Stimulated activated CD4-positive, alpha-beta T cell treated with anti-CD3 and anti-CD28 coated beads, TNF-alpha, amount 100 ng/mL, for 4 hours (primary cell): ENCODE measurements at regions not wholly inside any gene's neighbourhood (a gene's known extent, or its start where the extent isn't known, plus 50 kb on each side); places are given as distances from the start of the nearest gene placed in this dataset.
"Not testable (repeated sequence)": the region's sequence is repeated elsewhere in the genome, so short reads cannot be mapped to it uniquely, and the experiment has no call there.

Experiments
- DNase-seq, 3 experiments: peaks; one replicate each; pipeline ENCODE4 v3.0.0-alpha.2; 2020; ENCODE audit warnings: low read depth in 3 of 3

- no peak for DNase-seq
Observed at GRCh38 chrX:124426288-124427169, 80.2 kb downstream of the SH2D1A start.

DNA sequence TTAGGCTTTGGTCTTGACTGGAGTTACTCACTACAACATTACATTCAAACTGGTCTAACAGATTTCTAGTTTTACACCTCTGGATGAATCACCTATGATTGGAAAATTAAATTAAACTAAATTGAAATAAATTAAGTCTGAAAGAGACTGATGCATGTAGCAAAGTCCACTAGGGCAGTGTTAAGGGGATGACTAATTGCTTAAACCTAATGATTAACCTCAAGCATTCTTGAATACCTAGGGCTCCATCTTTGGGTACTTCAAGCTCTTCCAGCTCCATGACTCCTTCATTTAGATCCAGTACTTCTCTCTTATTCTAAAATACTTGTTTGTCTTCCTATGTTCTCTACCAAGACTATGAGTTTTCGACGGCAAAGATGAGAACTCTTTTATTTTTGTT lies 86.8 kb downstream of the SH2D1A start:
- no peak for DNase-seq

DNA sequence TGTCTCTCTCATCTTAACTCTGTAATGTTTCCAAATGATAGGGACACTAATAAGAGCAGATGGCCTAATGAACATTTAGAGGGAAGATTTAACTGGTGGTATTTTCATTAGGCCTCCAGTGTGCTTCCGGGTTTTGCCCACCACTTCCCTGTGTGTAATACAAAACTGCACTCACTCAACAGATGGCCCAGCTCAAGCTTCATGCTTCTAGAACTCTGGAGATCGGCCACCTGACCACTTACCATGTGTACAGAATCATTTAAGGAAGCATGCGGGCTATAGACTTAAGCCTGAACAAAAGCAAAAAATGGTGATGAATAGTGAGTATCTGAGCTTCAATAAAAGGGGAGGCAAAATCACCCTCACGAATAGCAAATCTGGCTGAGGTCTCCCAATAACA lies 89.3 kb downstream of the SH2D1A start:
- DNase-seq: no peak

DNA sequence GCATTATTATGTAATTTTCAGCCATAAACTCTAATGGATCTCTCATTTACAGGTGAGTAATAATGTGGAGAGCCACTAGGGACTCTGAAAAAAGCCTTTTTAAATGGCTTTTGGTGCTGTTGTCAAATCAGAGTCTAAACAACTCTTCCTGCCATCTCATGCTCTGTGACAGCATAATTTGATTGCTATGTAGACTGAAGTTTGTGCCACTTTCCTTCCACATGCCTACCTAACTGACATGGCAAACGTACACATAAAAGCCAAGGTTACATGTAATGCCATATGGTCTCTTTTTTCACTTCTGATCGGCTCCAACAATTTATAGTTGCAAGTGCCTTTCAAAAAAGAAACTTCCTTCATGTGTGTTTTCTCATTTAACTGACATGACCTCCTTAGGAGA lies 94.3 kb downstream of the SH2D1A start:
- no peak for DNase-seq

DNA sequence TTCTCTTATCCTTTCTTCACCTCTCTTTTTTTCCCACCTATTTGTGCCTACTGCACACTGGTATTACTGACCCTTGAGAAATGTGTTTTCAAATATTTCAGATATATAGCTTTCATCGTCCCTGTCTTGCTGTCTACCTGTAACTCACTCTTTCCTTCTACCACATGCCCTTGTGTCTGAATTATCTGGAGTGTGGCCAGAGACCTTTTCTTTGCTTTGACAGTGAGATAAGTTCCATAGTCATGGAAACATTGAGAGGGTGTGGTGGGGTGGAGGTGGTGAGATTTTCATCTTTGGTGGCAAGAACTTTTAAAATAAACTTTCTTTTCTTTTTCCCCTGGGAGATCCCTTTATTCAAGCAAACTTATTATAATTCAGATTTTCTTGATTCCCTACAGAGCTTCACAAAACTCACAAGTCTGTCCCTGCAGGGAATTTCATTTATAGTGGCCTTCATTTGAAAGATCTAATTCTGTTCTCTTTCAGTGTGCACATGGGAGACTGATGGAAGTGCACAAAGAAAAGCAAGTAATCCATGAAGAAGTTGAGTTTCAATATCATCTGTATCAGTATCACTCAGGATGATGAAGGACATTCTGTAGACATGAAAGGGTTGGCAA lies 95.7 kb downstream of the SH2D1A start:
- no peak for DNase-seq

DNA sequence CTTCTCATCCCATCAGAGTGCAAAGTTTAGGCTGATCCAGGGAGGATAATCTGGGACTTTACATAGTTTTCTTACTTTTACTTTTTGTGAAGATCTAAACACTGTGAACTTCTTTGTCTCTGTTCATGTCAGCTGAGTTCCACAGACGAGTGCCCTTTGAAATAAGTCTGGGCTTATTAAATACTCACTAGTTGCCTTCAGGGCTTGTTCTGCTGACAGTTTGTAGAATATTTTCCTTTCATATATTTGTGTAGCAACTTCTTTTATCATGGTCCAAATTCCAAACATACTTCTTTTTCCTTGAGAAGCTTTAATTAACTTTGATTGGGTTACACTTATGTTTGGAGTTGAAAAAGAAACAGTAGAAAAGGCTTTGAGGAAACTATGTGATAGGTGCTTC lies 109.6 kb downstream of the SH2D1A start:
- DNase-seq: no peak

DNA sequence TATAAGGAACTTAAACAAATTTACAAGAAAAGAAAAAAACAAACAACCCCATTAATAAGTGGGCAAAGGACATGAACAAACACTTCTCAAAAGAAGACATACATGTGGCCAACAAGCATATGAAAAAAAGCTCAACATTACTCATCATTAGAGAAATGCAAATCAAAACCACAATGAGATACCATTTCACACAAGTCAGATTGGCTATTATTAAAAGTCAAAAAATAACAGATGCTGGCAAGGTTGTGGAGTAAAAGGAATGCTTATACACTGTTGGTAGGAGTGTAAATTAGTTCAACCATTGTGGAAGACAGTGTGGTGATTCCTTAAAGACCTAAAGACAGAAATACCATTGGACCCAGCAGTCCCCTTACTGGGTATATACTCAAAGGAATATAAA lies 113.5 kb downstream of the SH2D1A start:
- DNase-seq: not testable (repeated sequence)

DNA sequence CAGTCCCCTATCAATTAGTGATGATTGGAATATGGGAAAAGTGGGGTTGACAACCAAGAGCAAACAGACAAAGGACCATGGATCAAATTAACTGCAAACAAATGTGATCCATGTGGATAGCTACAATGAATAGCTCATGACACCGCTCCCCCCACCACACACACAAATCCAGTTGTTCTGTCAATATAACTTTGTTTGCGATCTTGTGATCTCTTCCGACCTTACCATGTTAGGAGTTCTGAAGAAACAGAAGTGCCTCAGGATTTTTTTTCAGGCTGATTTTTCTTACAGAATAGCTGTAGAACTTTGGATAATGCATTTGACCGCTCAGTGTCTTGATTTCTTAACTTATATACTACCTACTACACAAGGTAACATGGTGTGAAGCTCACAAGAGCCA lies 116.6 kb downstream of the SH2D1A start:
- no peak for DNase-seq

- DNase-seq: no peak
Observed at GRCh38 chrX:124467202-124467601, 120.8 kb downstream of the SH2D1A start.

DNA sequence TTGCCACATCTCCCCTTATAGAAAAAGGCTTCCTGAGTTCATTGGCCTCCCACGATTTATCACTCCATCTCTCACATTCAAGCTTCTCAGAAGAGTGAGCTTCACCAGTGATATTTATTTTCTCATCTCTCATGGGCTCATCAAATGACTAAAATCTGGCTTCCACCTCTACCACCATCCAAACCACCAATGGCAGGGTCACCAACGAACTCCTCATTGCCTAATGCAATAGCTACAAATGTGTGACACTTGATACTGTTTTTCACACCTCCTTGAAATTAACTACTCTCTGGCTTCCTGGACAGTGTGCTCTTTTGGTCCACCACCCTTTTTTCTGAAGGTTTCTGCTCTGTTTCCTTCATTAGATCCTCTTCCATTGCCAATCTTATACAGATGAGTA lies 129.0 kb downstream of the SH2D1A start:
- no peak for DNase-seq

DNA sequence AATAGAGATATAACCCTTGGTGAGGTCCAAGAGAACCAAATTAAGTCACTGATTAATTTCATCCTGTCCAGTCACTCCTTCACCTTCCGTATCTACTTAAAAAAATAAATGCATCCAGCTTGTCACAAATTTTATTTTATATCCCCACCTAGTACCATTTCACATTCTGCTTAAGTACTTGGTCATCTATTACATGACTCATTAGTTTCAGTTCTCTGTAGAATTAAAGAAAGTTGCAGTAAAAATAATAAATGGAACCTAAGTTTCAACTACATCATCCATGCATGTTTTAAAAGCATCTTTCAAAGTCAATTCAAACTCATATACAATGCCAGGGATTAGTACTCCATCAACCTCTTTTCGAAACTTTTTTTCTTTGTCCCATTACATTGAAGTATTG lies 130.2 kb downstream of the SH2D1A start:
- DNase-seq: no peak

DNA sequence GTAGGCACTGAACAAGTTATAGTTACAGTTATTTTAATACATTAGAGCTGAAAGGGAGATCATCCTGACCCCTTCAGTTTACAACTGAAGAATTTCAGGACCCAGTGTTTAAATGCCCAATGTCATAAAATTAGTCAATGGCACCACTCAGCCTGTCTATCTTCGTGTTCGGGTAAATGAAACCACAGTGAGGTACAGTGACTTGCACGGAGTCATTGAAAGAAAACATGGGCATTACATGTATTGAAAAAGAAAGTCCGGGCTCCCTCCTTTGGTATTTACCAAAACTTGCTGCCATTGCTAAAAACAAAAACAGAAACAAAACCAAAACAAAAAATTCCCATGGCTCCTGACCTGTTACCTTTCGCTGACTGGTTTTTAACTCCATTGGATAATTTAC lies 131.7 kb downstream of the SH2D1A start:
- DNase-seq: no peak

- no peak for DNase-seq
Observed at GRCh38 chrX:124488412-124489161, 142.2 kb downstream of the SH2D1A start.

DNA sequence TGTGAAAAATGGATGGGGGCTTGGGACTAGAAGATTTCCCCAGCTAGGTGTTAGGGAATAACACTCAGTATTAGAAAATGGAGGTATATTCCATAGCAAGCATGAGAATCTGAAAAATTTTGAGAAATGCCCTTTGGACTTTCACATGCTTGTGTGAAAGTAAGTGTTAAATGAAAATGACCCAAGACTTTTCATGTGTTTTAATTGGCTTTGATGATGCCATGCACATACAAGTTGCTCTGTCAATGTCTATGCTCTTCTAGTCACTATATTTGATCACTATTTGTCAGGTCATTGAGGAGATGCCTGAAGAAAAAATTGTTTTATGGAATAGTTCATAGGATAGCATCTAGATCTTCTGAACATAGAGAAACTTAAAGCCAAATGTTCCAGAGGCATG lies 147.6 kb downstream of the SH2D1A start:
- DNase-seq: no peak

GRCh38 chrX:124497386-124497785 lies 151.0 kb downstream of the SH2D1A start:
- DNase-seq: no peak

GRCh38 chrX:124501586-124501985 lies 155.2 kb downstream of the SH2D1A start:
- no peak for DNase-seq

- no peak for DNase-seq
Observed at GRCh38 chrX:124502166-124502565, 155.8 kb downstream of the SH2D1A start.

- no peak for DNase-seq
Observed at GRCh38 chrX:124502599-124502998, 156.2 kb downstream of the SH2D1A start.

DNA sequence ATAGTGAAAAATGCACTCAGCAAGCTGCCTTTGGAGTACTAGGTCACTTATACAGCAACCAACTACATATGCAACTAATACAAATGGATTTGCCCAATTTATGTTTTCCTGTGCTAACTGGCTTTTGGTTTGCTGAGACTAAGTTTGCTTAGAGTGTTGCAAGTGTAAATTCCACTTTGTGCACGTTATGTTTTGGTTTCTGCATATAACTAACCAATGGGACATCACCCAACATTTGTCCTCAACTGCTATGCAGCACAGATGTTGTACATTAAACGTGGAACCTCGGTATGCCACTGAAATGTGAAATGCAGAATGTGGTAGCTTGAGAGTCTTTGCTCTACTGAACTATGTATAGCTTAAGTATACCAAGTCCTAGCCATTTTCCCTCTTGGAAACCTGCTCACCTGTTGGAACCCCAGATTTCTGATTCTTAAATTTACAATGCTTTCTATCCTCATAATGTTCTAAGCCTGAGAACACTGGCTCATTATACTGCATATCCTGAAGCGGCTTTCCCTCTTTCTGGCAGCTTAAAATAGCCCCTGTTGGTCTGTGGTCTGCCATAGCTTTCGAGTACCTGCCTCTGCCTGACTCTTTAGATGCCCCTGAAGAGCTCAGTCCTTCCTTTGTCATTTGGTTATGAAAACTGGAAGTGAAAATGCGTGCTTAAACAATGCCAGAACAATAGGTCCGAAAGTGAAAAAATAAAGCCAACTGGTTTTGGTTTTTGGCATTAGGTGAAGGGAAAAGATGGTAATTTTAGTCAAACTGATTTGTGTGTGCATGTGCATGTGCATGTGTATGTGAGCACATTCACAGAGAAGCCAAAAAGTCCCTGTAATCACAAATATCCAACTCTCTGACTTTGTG lies 158.0 kb downstream of the SH2D1A start:
- DNase-seq: no peak

- no peak for DNase-seq
Observed at GRCh38 chrX:124506066-124506465, 159.7 kb downstream of the SH2D1A start.

- DNase-seq: no peak
Observed at GRCh38 chrX:124507246-124507645, 160.9 kb downstream of the SH2D1A start.

DNA sequence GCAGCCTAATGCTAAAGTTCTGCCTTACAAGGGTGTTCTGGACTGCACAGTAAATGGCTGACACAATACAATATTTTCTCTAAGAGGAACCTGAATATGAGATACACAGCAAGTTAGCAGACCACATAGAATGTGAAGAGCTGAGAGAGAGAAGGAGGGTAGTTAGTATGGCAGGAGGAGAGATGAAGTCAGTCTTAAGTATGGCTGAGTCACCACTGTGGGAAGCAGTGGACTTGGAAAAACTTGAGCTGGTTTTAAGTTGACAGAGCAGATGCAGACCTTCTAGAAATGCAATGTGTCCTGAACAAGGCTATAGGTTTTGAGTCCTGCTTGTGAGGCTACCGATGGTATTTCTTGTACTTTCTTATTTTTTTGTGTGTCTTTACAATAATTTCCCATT lies 172.5 kb downstream of the SH2D1A start:
- DNase-seq: no peak
